ENCODE measurements at regions not wholly inside any gene's neighbourhood (a gene's known extent, or its start where the extent isn't known, plus 50 kb on each side); places are given as distances from the start of the nearest gene placed in this dataset.

GRCh38 chr10:20417791-20418190 lies 479.3 kb downstream of the NEBL start:
- Histone ChIP-seq H3K9me3 (ENCODE audit: control insufficient read depth in 2 of 3, insufficient read depth in 1 of 3, low read length in 3 of 3) (no peaks in the 10 kb centered on the region), H3K4me1 (ENCODE audit: control insufficient read depth in 2 of 3, insufficient read depth in 2 of 3, low read depth in 1 of 3, low read length in 3 of 3) (no peaks in the 10 kb centered on the region), H3K36me3 (ENCODE audit: control insufficient read depth in 2 of 3, insufficient read depth in 3 of 3, low read length in 3 of 3) (no peaks in the 10 kb centered on the region), H3K27ac (ENCODE audit: low read depth in 2 of 2, low read length in 2 of 2) (no peak overlapping the region), H3K4me3 (ENCODE audit: low read length in 3 of 3) (no peak overlapping the region), H3K9ac (ENCODE audit: low read length in 3 of 3) (no peak overlapping the region), H3K27me3 (ENCODE audit: control insufficient read depth, insufficient read depth, low read length) (no peaks in the 10 kb centered on the region)
- TF ChIP-seq, protein P1, sequence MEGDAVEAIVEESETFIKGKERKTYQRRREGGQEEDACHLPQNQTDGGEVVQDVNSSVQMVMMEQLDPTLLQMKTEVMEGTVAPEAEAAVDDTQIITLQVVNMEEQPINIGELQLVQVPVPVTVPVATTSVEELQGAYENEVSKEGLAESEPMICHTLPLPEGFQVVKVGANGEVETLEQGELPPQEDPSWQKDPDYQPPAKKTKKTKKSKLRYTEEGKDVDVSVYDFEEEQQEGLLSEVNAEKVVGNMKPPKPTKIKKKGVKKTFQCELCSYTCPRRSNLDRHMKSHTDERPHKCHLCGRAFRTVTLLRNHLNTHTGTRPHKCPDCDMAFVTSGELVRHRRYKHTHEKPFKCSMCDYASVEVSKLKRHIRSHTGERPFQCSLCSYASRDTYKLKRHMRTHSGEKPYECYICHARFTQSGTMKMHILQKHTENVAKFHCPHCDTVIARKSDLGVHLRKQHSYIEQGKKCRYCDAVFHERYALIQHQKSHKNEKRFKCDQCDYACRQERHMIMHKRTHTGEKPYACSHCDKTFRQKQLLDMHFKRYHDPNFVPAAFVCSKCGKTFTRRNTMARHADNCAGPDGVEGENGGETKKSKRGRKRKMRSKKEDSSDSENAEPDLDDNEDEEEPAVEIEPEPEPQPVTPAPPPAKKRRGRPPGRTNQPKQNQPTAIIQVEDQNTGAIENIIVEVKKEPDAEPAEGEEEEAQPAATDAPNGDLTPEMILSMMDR (IDR thresholded peaks at IDR 0.05; ENCODE audit: borderline replicate concordance, extremely low read depth, insufficient read depth): no peak
- no peak for FAIRE-seq
- intact Hi-C loops (cut with DNase I): no loop called here
- no peak for DNase-seq

- TF ChIP-seq, protein P1 (IDR thresholded peaks at IDR 0.05; ENCODE audit: borderline replicate concordance, extremely low read depth, insufficient read depth): no peak
- DNase-seq (no peak), FAIRE-seq (no peak)
- Histone ChIP-seq H3K4me3 (ENCODE audit: low read length in 3 of 3) (no peak overlapping the region), H3K4me1 (ENCODE audit: control insufficient read depth in 2 of 3, insufficient read depth in 2 of 3, low read depth in 1 of 3, low read length in 3 of 3) (no peaks in the 10 kb centered on the region), H3K36me3 (ENCODE audit: control insufficient read depth in 2 of 3, insufficient read depth in 3 of 3, low read length in 3 of 3) (no peaks in the 10 kb centered on the region), H3K27ac (ENCODE audit: low read depth in 2 of 2, low read length in 2 of 2) (no peak overlapping the region), H3K9ac (ENCODE audit: low read length in 3 of 3) (no peak overlapping the region), H3K27me3 (ENCODE audit: control insufficient read depth, insufficient read depth, low read length) (no peaks in the 10 kb centered on the region), H3K9me3 (ENCODE audit: control insufficient read depth in 2 of 3, insufficient read depth in 1 of 3, low read length in 3 of 3) (no peaks in the 10 kb centered on the region)
- intact Hi-C loops (cut with DNase I): no loop called here
Measured at GRCh38 chr10:20415684-20416083, 481.4 kb downstream of the NEBL start.

- no peak overlapping the region for H3K27ac ChIP-seq (ENCODE audit: low read depth in 2 of 2, low read length in 2 of 2)
- H3K27me3 ChIP-seq (ENCODE audit: control insufficient read depth, insufficient read depth, low read length): no peaks in the 10 kb centered on the region
- FAIRE-seq (no peak), DNase-seq (no peak)
- H3K9me3 ChIP-seq (ENCODE audit: control insufficient read depth in 2 of 3, insufficient read depth in 1 of 3, low read length in 3 of 3): no peaks in the 10 kb centered on the region
- H3K9ac ChIP-seq (ENCODE audit: low read length in 3 of 3): no peak overlapping the region
- H3K4me1 ChIP-seq (ENCODE audit: control insufficient read depth in 2 of 3, insufficient read depth in 2 of 3, low read depth in 1 of 3, low read length in 3 of 3): no peaks in the 10 kb centered on the region
- intact Hi-C loops (cut with DNase I): no loop called here
- TF ChIP-seq, protein P1 (IDR thresholded peaks at IDR 0.05; ENCODE audit: borderline replicate concordance, extremely low read depth, insufficient read depth): no peak
- H3K4me3 ChIP-seq (ENCODE audit: low read length in 3 of 3): no peak overlapping the region
- no peaks in the 10 kb centered on the region for H3K36me3 ChIP-seq (ENCODE audit: control insufficient read depth in 2 of 3, insufficient read depth in 3 of 3, low read length in 3 of 3)
Measured at GRCh38 chr10:20407357-20407756, 489.8 kb downstream of the NEBL start.
